Glutamatergic neuron (in vitro differentiated cells): ENCODE measurements at regions not wholly inside any gene's neighbourhood (a gene's known extent, or its start where the extent isn't known, plus 50 kb on each side); places are given as distances from the start of the nearest gene placed in this dataset.
"Not testable (repeated sequence)": the region's sequence is repeated elsewhere in the genome, so short reads cannot be mapped to it uniquely, and the experiment has no call there.

ENCODE experiments used
- DNase-seq: peaks from one replicate; pipeline ENCODE4 v3.0.0; 2022
- H3K27ac Mint-ChIP-seq: one replicate; pipeline ENCODE4 v1.8.0; 2020; ENCODE audit warnings: mild to moderate bottlenecking, mixed read lengths, inconsistent platforms; ENCODE audit not compliant: unreplicated experiment
- H3K27me3 Mint-ChIP-seq: one replicate; pipeline ENCODE4 v1.8.0; 2020; ENCODE audit warnings: mild to moderate bottlenecking, moderate library complexity, mixed read lengths, inconsistent platforms; ENCODE audit not compliant: unreplicated experiment
- H3K36me3 Mint-ChIP-seq: one replicate; pipeline ENCODE4 v1.8.0; 2020; ENCODE audit warnings: mild to moderate bottlenecking, mixed read lengths, inconsistent platforms; ENCODE audit not compliant: unreplicated experiment
- H3K4me1 Mint-ChIP-seq: one replicate; pipeline ENCODE4 v1.8.0; 2020; ENCODE audit warnings: mild to moderate bottlenecking, low read depth, mixed read lengths, inconsistent platforms; ENCODE audit not compliant: unreplicated experiment
- H3K4me3 Mint-ChIP-seq: one replicate; pipeline ENCODE4 v1.8.0; 2020; ENCODE audit warnings: mild to moderate bottlenecking, mixed read lengths, inconsistent platforms; ENCODE audit not compliant: unreplicated experiment
- H3K9me3 Mint-ChIP-seq: one replicate; pipeline ENCODE4 v1.8.0; 2020; ENCODE audit warnings: mild to moderate bottlenecking, moderate library complexity, mixed read lengths, inconsistent platforms; ENCODE audit not compliant: unreplicated experiment
- CTCF ChIP-seq: fragments of 200-600 bp; sonication (generic); IDR thresholded peaks from one replicate; pipeline ENCODE4 v1.5.0; 2021; ENCODE audit not compliant: partially characterized antibody, unreplicated experiment

GRCh38 chr4:63986253-63986652, 423.0 kb downstream of the TECRL start:
- no peaks in the 10 kb centered on the region for H3K9me3 Mint-ChIP-seq
- H3K27ac Mint-ChIP-seq: no peak overlapping the region
- DNase-seq: no peak
- TF ChIP-seq CTCF: no peak
- no peak overlapping the region for H3K4me3 Mint-ChIP-seq
- H3K27me3 Mint-ChIP-seq: peaks cover 2% of the 10 kb centered on the region
- no peaks in the 10 kb centered on the region for H3K4me1 Mint-ChIP-seq
- peaks cover 5% of the 10 kb centered on the region for H3K36me3 Mint-ChIP-seq

GRCh38 chr4:63983224-63983623, 426.0 kb downstream of the TECRL start:
- no peak for DNase-seq
- Mint-ChIP-seq H3K9me3 (no peaks in the 10 kb centered on the region), H3K27me3 (peaks cover 2% of the 10 kb centered on the region), H3K4me1 (no peaks in the 10 kb centered on the region), H3K27ac (no peak overlapping the region), H3K36me3 (peaks cover 5% of the 10 kb centered on the region), H3K4me3 (no peak overlapping the region)
- TF ChIP-seq CTCF: no peak

- no peaks in the 10 kb centered on the region for H3K27me3 Mint-ChIP-seq
- no peaks in the 10 kb centered on the region for H3K9me3 Mint-ChIP-seq
- no peak for DNase-seq
- H3K27ac Mint-ChIP-seq: peak overlapping the region; percentile 82
- H3K4me1 Mint-ChIP-seq: peaks cover 2% of the 10 kb centered on the region
- no peak for TF ChIP-seq CTCF
- H3K4me3 Mint-ChIP-seq: no peak overlapping the region
- no peaks in the 10 kb centered on the region for H3K36me3 Mint-ChIP-seq
These were observed 443.4 kb downstream of the TECRL start for GRCh38 chr4:63965875-63966274.

GRCh38 chr4:63942706-63943286, 466.5 kb downstream of the TECRL start:
- H3K27me3 Mint-ChIP-seq, H3K4me1 Mint-ChIP-seq, DNase-seq, H3K4me3 Mint-ChIP-seq, H3K36me3 Mint-ChIP-seq, H3K27ac Mint-ChIP-seq, H3K9me3 Mint-ChIP-seq: not testable (repeated sequence)

GRCh38 chr4:63937961-63938360, 471.3 kb downstream of the TECRL start:
- no peaks in the 10 kb centered on the region for H3K9me3 Mint-ChIP-seq
- H3K36me3 Mint-ChIP-seq: no peaks in the 10 kb centered on the region
- H3K4me3 Mint-ChIP-seq: no peak overlapping the region
- no peaks in the 10 kb centered on the region for H3K4me1 Mint-ChIP-seq
- H3K27me3 Mint-ChIP-seq: no peaks in the 10 kb centered on the region
- no peak for TF ChIP-seq CTCF
- no peak overlapping the region for H3K27ac Mint-ChIP-seq
- no peak for DNase-seq

- no peaks in the 10 kb centered on the region for H3K27me3 Mint-ChIP-seq
- H3K4me1 Mint-ChIP-seq: no peaks in the 10 kb centered on the region
- H3K4me3 Mint-ChIP-seq: no peak overlapping the region
- H3K9me3 Mint-ChIP-seq: no peaks in the 10 kb centered on the region
- TF ChIP-seq CTCF: no peak
- no peak for DNase-seq
- no peak overlapping the region for H3K27ac Mint-ChIP-seq
- no peaks in the 10 kb centered on the region for H3K36me3 Mint-ChIP-seq
These were observed 487.1 kb downstream of the TECRL start for GRCh38 chr4:63922146-63922545.
